ENCODE measurements at regions not wholly inside any gene's neighbourhood (a gene's known extent, or its start where the extent isn't known, plus 50 kb on each side); places are given as distances from the start of the nearest gene placed in this dataset.
A peak's percentile ranks its signal among the peaks of the same experiment; 100 is the strongest.

DNA sequence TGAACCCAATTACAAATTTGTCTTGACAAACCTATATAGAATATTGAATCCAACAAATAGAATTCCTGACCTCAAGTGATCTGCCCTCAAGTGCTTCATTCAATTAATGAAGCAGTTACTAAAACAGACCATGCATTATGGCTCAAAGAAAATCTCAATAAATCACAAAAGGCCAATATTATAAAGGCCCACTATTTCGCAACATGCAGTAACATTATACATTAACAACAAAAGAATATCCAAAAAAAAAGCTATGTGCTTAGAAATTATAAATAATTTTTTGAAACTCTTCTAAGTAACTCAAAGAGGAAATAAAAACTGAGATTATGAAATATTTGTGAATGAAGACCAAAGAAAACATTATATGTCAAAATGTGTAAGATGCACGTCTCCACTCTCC, 177.7 kb downstream of the ZNF674 start:
- H3K27me3 ChIP-seq (ENCODE audit: insufficient read depth, low read length) = no peaks in the 10 kb centered on the region
- no peak overlapping the region for H4K91ac ChIP-seq (ENCODE audit: insufficient read length, low read depth, low read length)
- TF ChIP-seq, protein P1, sequence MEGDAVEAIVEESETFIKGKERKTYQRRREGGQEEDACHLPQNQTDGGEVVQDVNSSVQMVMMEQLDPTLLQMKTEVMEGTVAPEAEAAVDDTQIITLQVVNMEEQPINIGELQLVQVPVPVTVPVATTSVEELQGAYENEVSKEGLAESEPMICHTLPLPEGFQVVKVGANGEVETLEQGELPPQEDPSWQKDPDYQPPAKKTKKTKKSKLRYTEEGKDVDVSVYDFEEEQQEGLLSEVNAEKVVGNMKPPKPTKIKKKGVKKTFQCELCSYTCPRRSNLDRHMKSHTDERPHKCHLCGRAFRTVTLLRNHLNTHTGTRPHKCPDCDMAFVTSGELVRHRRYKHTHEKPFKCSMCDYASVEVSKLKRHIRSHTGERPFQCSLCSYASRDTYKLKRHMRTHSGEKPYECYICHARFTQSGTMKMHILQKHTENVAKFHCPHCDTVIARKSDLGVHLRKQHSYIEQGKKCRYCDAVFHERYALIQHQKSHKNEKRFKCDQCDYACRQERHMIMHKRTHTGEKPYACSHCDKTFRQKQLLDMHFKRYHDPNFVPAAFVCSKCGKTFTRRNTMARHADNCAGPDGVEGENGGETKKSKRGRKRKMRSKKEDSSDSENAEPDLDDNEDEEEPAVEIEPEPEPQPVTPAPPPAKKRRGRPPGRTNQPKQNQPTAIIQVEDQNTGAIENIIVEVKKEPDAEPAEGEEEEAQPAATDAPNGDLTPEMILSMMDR (conservative IDR thresholded peaks at IDR 0.05) = no peak
- H3K27ac Mint-ChIP-seq = peak overlapping the region in 1 of 3 experiments; percentile 98; a peak in 2 of 7 replicates
- H3K27me3 Mint-ChIP-seq (ENCODE audit: low read depth) = no peaks in the 10 kb centered on the region
- no peaks in the 10 kb centered on the region for H3K23me2 ChIP-seq (ENCODE audit: insufficient read length, low read depth, low read length, poor library complexity, severe bottlenecking)
- H2BK5ac ChIP-seq (ENCODE audit: insufficient read length, low read length) = no peak overlapping the region
- no peak for DNase-seq
- H2AK5ac ChIP-seq (ENCODE audit: insufficient read length, low read length) = no peak overlapping the region
- H2BK20ac ChIP-seq (ENCODE audit: low read depth, low read length, poor library complexity, severe bottlenecking) = no peak overlapping the region
- H3K4me2 ChIP-seq (ENCODE audit: insufficient read depth, insufficient read length, low read length) = no peak overlapping the region
- no peak overlapping the region for H3K23ac ChIP-seq (ENCODE audit: insufficient read length, low read depth, low read length)
- H2BK15ac ChIP-seq (ENCODE audit: low read depth, low read length) = no peak overlapping the region
- H3K36me3 Mint-ChIP-seq (ENCODE audit: insufficient read depth in 1 of 3, low read depth in 3 of 3) = peaks cover 2 to 11% (median 4%) of the 10 kb centered on the region in 3 experiments; a peak in 4 of 7 replicates
- no peak overlapping the region for H3K56ac ChIP-seq (ENCODE audit: insufficient read length, low read depth, low read length)
- H3K4me3 Mint-ChIP-seq = no peak overlapping the region
- no peak overlapping the region for H3T11ph ChIP-seq (ENCODE audit: low read length)
- no peak overlapping the region for H2BK12ac ChIP-seq (ENCODE audit: insufficient read length, low read depth, low read length)
- no peaks in the 10 kb centered on the region for H3K79me1 ChIP-seq (ENCODE audit: insufficient read depth, low read depth, low read length, poor library complexity, severe bottlenecking)
- H3K9me3 Mint-ChIP-seq = peaks cover 44 to 50% of the 10 kb centered on the region in 2 experiments
- H3K14ac ChIP-seq (ENCODE audit: insufficient read depth, low read length) = no peak overlapping the region
- no peak overlapping the region for H3K27ac ChIP-seq (ENCODE audit: insufficient read length, low read depth, low read length)
- no peak overlapping the region for H4K8ac ChIP-seq (replicated peaks; ENCODE audit: insufficient read length, low read depth, low read length)
- H3K18ac ChIP-seq (ENCODE audit: insufficient read length, low read depth, low read length) = no peak overlapping the region
- no peaks in the 10 kb centered on the region for H4K20me1 ChIP-seq (ENCODE audit: control insufficient read depth, insufficient read depth, insufficient read length)
- H3K4me1 ChIP-seq (ENCODE audit: insufficient read depth, low read length) = peaks cover 5% of the 10 kb centered on the region; the same call in 1 of the 2 replicates
- peaks cover 16 to 23% of the 10 kb centered on the region in 2 experiments for H3K4me1 Mint-ChIP-seq
- no peak overlapping the region for H3K9ac ChIP-seq (ENCODE audit: extremely low read depth, insufficient read length, low read length)
- no peaks in the 10 kb centered on the region for H3K79me2 ChIP-seq (ENCODE audit: insufficient read depth, low read length)
- no CpG with 5 or more reads among the region's 2 CpGs for WGBS (ENCODE audit: extremely low coverage, insufficient read length, low lambda C conversion rate)
- no peak overlapping the region for H4K5ac ChIP-seq (ENCODE audit: insufficient read length, low read depth, low read length)
- H2BK120ac ChIP-seq (ENCODE audit: low read depth, low read length, poor library complexity, severe bottlenecking) = no peak overlapping the region
- no peak overlapping the region for H2AFZ ChIP-seq (ENCODE audit: low read length)
- H3K9me3 ChIP-seq (ENCODE audit: control insufficient read depth, low read depth, low read length) = no peaks in the 10 kb centered on the region
- no peak overlapping the region for H3K4ac ChIP-seq (ENCODE audit: low read depth, low read length)
